ENCODE measurements at regions not wholly inside any gene's neighbourhood (a gene's known extent, or its start where the extent isn't known, plus 50 kb on each side); places are given as distances from the start of the nearest gene placed in this dataset.

- TF ChIP-seq, protein P1, sequence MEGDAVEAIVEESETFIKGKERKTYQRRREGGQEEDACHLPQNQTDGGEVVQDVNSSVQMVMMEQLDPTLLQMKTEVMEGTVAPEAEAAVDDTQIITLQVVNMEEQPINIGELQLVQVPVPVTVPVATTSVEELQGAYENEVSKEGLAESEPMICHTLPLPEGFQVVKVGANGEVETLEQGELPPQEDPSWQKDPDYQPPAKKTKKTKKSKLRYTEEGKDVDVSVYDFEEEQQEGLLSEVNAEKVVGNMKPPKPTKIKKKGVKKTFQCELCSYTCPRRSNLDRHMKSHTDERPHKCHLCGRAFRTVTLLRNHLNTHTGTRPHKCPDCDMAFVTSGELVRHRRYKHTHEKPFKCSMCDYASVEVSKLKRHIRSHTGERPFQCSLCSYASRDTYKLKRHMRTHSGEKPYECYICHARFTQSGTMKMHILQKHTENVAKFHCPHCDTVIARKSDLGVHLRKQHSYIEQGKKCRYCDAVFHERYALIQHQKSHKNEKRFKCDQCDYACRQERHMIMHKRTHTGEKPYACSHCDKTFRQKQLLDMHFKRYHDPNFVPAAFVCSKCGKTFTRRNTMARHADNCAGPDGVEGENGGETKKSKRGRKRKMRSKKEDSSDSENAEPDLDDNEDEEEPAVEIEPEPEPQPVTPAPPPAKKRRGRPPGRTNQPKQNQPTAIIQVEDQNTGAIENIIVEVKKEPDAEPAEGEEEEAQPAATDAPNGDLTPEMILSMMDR (IDR thresholded peaks at IDR 0.05; ENCODE audit: poor library complexity): no peak
- no peak for TF ChIP-seq EZH2 (IDR thresholded peaks at IDR 0.05; ENCODE audit: borderline replicate concordance)
Observed at GRCh38 chr9:11039006-11039405, 426.2 kb upstream of the PTPRD start.

All from hepatocyte (in vitro differentiated cells).